Tibial nerve (tissue), 4 donors: ENCODE measurements at regions not wholly inside any gene's neighbourhood (a gene's known extent, or its start where the extent isn't known, plus 50 kb on each side); places are given as distances from the start of the nearest gene placed in this dataset.

Source experiments
- CTCF ChIP-seq, 5 experiments: fragments of 200-600 bp in 3 of 5; fragments of 450-650 bp in 2 of 5; sonication (generic) in 3 of 5; IDR thresholded peaks; one replicate each; pipeline ENCODE4 v1.5.1; 2016 to 2019; ENCODE audit warnings: antibody characterized with exemption in 5 of 5, mild to moderate bottlenecking in 3 of 5, moderate library complexity in 2 of 5
- EP300 ChIP-seq, 2 donors: sonication (generic); formaldehyde crosslinking; IDR thresholded peaks; one replicate each; pipeline ENCODE4 v1.6.1; 2017; ENCODE audit warnings: antibody characterized with exemption in 2 of 2, mild to moderate bottlenecking in 1 of 2
- POLR2A ChIP-seq, 2 donors: fragments of 450-650 bp; IDR thresholded peaks; one replicate each; pipeline ENCODE4 v1.6.1; 2017; ENCODE audit warnings: antibody characterized with exemption in 2 of 2, mild to moderate bottlenecking in 2 of 2, moderate library complexity in 2 of 2

GRCh38 chr2:147083664-147084063 is 761.2 kb upstream of the ACVR2A start:
- no peak for TF ChIP-seq CTCF (IDR thresholded peaks at IDR 0.05)
- no peak for TF ChIP-seq POLR2A (IDR thresholded peaks at IDR 0.05)
- no peak for TF ChIP-seq EP300 (IDR thresholded peaks at IDR 0.05)
